ENCODE measurements at regions not wholly inside any gene's neighbourhood (a gene's known extent, or its start where the extent isn't known, plus 50 kb on each side); places are given as distances from the start of the nearest gene placed in this dataset.
"Not testable (repeated sequence)": the region's sequence is repeated elsewhere in the genome, so short reads cannot be mapped to it uniquely, and the experiment has no call there.

- DNase-seq = no peak
Observed at GRCh38 chr6:112401083-112401482, 54.0 kb downstream of the RFPL4B start.

- DNase-seq = no peak
Observed at GRCh38 chr6:112407101-112407590, 60.0 kb downstream of the RFPL4B start.

GRCh38 chr6:112408522-112408921, 61.4 kb downstream of the RFPL4B start:
- DNase-seq = no peak

- no peak for DNase-seq
Observed at GRCh38 chr6:112409311-112409710, 62.2 kb downstream of the RFPL4B start.

GRCh38 chr6:112413780-112414179, 66.7 kb downstream of the RFPL4B start:
- no peak for DNase-seq

- DNase-seq = no peak
Observed at GRCh38 chr6:112415366-112415765, 68.2 kb downstream of the RFPL4B start.

- DNase-seq = no peak
Observed at GRCh38 chr6:112416866-112417265, 69.7 kb downstream of the RFPL4B start.

GRCh38 chr6:112427011-112427410, 79.9 kb downstream of the RFPL4B start:
- not testable (repeated sequence) for DNase-seq

GRCh38 chr6:112427499-112427898, 80.4 kb downstream of the RFPL4B start:
- no peak for DNase-seq

- no peak for DNase-seq
Observed at GRCh38 chr6:112428477-112428876, 81.3 kb downstream of the RFPL4B start.

- no peak for DNase-seq
Observed at GRCh38 chr6:112429226-112429625, 82.1 kb downstream of the RFPL4B start.

- DNase-seq = no peak
Observed at GRCh38 chr6:112431803-112432202, 84.7 kb downstream of the RFPL4B start.

GRCh38 chr6:112432853-112433252, 85.7 kb downstream of the RFPL4B start:
- no peak for DNase-seq

GRCh38 chr6:112433457-112433856, 86.3 kb downstream of the RFPL4B start:
- no peak for DNase-seq

- DNase-seq = no peak
Observed at GRCh38 chr6:112434896-112435435, 87.8 kb downstream of the RFPL4B start.

GRCh38 chr6:112437058-112437457, 89.9 kb downstream of the RFPL4B start:
- DNase-seq = no peak

- no peak for DNase-seq
Observed at GRCh38 chr6:112439010-112439409, 91.9 kb downstream of the RFPL4B start.

GRCh38 chr6:112439432-112439831, 92.3 kb downstream of the RFPL4B start:
- DNase-seq = no peak

GRCh38 chr6:112441607-112442006, 94.5 kb downstream of the RFPL4B start:
- no peak for DNase-seq

GRCh38 chr6:112443179-112444065, 96.3 kb downstream of the RFPL4B start:
- DNase-seq = no peak

GRCh38 chr6:112448786-112449185, 101.7 kb downstream of the RFPL4B start:
- not testable (repeated sequence) for DNase-seq

GRCh38 chr6:112450663-112451062, 103.5 kb downstream of the RFPL4B start:
- no peak for DNase-seq

- DNase-seq = no peak
Observed at GRCh38 chr6:112457886-112458285, 110.8 kb downstream of the RFPL4B start.

- no peak for DNase-seq
Observed at GRCh38 chr6:112459758-112460304, 112.7 kb downstream of the RFPL4B start.
